ENCODE measurements at regions not wholly inside any gene's neighbourhood (a gene's known extent, or its start where the extent isn't known, plus 50 kb on each side); places are given as distances from the start of the nearest gene placed in this dataset.

- TF ChIP-seq GLIS2 (tag by site-specific recombination; IDR thresholded peaks at IDR 0.05) (no peak), ZEB2 (tag by site-specific recombination; IDR thresholded peaks at IDR 0.05) (no peak), ZNF629 (tag by site-specific recombination; IDR thresholded peaks at IDR 0.05) (no peak), ZNF292 (tag by site-specific recombination; IDR thresholded peaks at IDR 0.05; ENCODE audit: borderline replicate concordance, low read depth) (no peak), ZNF169 (tag by site-specific recombination; IDR thresholded peaks at IDR 0.05) (no peak), YY1 (tag by site-specific recombination; IDR thresholded peaks at IDR 0.05) (no peak)
- TF ChIP-seq, protein P1, sequence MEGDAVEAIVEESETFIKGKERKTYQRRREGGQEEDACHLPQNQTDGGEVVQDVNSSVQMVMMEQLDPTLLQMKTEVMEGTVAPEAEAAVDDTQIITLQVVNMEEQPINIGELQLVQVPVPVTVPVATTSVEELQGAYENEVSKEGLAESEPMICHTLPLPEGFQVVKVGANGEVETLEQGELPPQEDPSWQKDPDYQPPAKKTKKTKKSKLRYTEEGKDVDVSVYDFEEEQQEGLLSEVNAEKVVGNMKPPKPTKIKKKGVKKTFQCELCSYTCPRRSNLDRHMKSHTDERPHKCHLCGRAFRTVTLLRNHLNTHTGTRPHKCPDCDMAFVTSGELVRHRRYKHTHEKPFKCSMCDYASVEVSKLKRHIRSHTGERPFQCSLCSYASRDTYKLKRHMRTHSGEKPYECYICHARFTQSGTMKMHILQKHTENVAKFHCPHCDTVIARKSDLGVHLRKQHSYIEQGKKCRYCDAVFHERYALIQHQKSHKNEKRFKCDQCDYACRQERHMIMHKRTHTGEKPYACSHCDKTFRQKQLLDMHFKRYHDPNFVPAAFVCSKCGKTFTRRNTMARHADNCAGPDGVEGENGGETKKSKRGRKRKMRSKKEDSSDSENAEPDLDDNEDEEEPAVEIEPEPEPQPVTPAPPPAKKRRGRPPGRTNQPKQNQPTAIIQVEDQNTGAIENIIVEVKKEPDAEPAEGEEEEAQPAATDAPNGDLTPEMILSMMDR (tag by site-specific recombination; IDR thresholded peaks at IDR 0.05) = no peak
Measured at GRCh38 chr2:51998890-51999289, 967.0 kb upstream of the NRXN1 start.
